Erythroblast (primary cell): ENCODE measurements at regions not wholly inside any gene's neighbourhood (a gene's known extent, or its start where the extent isn't known, plus 50 kb on each side); places are given as distances from the start of the nearest gene placed in this dataset.

Experiments used
- GATA1 ChIP-seq: IDR thresholded peaks from 2 replicates; pipeline ENCODE4 v1.6.1; 2011; ENCODE audit warnings: low read depth, mild to moderate bottlenecking, control low read depth, low read length, moderate library complexity
- POLR2A ChIP-seq: IDR thresholded peaks from 2 replicates; pipeline ENCODE4 v1.6.1; 2011; ENCODE audit warnings: mild to moderate bottlenecking, low read length

DNA sequence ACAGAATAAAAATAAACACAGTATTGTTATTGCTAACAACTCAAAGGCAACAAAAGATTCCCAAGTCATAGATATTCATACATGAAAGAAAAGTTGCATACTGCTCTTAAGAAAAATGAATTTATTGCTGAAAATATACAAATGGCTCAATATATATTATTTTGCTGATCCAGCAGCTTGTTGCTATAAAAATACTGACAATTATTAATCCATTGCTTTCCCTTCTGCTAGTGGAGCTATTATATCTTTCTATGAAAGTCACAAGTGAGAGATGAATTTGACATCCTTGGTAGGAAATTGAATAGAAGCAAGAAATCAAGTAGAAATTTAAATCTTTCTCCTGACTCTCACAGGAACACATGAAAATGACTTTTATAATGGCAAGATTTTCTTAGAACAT lies 179.2 kb upstream of the MBNL1 start:
- TF ChIP-seq POLR2A (no peak), GATA1 (no peak)
